ENCODE measurements at regions not wholly inside any gene's neighbourhood (a gene's known extent, or its start where the extent isn't known, plus 50 kb on each side); places are given as distances from the start of the nearest gene placed in this dataset.

DNA sequence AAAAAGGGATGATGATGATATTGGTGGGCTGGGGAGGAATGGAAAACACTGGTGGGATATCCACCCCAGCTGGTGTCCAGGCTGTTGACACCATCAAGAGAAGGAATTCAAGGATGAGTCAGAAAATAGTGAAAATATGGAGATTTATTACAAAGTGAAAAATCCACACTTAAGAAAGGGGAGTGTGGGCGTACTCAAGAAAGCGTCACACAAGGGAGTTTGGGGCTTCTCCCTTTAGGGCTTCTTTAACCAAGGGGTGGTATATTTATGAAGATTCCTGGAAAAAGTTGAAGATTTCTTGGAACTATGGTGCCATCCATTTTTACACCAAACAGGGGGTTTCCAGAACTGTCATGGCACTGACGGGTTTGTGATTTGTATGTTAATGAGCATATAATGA lies 63.1 kb upstream of the ARID2 start:
- H3K27me3 ChIP-seq, result no peaks in the 10 kb centered on the region
- peaks cover 3% of the 10 kb centered on the region for H3K4me1 ChIP-seq
- H3K27ac ChIP-seq, result no peak overlapping the region
- no peak overlapping the region for H3K4me3 ChIP-seq
- 73% methylated on average over 3 of the region's 3 CpGs for WGBS
- H3K36me3 ChIP-seq, result no peaks in the 10 kb centered on the region
- no peak for DNase-seq (ENCODE audit: low spot score in 2 of 2)
- TF ChIP-seq POLR2AphosphoS5 (IDR thresholded peaks at IDR 0.05) (no peak), POLR2A (IDR thresholded peaks at IDR 0.05) (no peak), EP300 (IDR thresholded peaks at IDR 0.05) (no peak)
- TF ChIP-seq, protein P1, sequence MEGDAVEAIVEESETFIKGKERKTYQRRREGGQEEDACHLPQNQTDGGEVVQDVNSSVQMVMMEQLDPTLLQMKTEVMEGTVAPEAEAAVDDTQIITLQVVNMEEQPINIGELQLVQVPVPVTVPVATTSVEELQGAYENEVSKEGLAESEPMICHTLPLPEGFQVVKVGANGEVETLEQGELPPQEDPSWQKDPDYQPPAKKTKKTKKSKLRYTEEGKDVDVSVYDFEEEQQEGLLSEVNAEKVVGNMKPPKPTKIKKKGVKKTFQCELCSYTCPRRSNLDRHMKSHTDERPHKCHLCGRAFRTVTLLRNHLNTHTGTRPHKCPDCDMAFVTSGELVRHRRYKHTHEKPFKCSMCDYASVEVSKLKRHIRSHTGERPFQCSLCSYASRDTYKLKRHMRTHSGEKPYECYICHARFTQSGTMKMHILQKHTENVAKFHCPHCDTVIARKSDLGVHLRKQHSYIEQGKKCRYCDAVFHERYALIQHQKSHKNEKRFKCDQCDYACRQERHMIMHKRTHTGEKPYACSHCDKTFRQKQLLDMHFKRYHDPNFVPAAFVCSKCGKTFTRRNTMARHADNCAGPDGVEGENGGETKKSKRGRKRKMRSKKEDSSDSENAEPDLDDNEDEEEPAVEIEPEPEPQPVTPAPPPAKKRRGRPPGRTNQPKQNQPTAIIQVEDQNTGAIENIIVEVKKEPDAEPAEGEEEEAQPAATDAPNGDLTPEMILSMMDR (IDR thresholded peaks at IDR 0.05), result no peak
- no peaks in the 10 kb centered on the region for H3K9me3 ChIP-seq

DNA sequence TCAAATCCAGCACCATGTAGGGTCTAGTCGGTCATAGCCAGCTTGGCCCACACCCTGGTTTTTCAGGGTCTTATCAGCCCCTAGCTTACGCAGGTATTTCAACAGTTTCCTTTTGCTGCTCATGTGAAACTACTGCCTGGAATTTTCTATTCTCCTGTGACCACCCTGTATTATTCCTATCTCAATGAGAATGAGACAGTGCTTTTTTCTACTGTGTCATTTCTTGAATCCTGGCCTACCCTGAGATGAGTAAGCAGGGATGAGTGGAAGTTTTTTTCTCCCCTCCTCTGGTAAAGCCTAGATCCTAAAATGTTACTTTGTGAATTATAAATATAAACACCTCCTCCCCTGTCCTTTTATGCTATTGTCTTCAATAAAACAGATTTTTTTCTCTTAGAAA lies 62.7 kb upstream of the ARID2 start:
- WGBS, result 75% methylated on average over 2 of the region's 2 CpGs
- no peak for DNase-seq (ENCODE audit: low spot score in 2 of 2)
- TF ChIP-seq, protein P1 (IDR thresholded peaks at IDR 0.05), result no peak

DNA sequence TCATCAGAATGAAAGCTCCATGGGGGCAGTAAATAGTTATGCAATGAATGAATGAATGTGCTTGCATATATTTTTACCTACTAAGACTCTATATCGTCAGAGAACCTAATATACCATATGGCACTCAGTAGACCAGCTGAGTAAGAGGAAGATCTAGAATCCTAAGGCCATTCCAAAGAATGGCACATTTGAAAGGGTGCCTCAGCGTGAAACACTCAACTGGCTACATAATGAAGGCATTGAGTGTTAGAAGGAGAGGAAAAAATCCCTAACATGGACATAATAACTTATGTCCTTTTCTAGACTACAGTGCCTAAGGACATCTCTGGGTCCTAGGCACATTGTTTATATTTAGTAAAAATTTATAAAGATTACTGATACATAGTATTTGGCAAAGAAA lies 61.7 kb upstream of the ARID2 start:
- Histone ChIP-seq H3K4me1 (peaks cover 3% of the 10 kb centered on the region), H3K36me3 (no peaks in the 10 kb centered on the region), H3K4me3 (no peak overlapping the region), H3K27ac (no peak overlapping the region), H3K27me3 (no peaks in the 10 kb centered on the region), H3K9me3 (no peaks in the 10 kb centered on the region)
- TF ChIP-seq POLR2A (IDR thresholded peaks at IDR 0.05) (no peak), EP300 (IDR thresholded peaks at IDR 0.05) (no peak), POLR2AphosphoS5 (IDR thresholded peaks at IDR 0.05) (no peak)
- TF ChIP-seq, protein P1 (IDR thresholded peaks at IDR 0.05), result no peak
- WGBS, result 89% methylated on average over 2 of the region's 2 CpGs
- no peak for DNase-seq (ENCODE audit: low spot score in 2 of 2)

More for the DNA sequence above, 62.7 kb upstream of the ARID2 start:
- H3K9me3 ChIP-seq, result no peaks in the 10 kb centered on the region
- no peak overlapping the region for H3K4me3 ChIP-seq
- H3K4me1 ChIP-seq, result peaks cover 3% of the 10 kb centered on the region
- no peak overlapping the region for H3K27ac ChIP-seq
- no peaks in the 10 kb centered on the region for H3K36me3 ChIP-seq
- no peaks in the 10 kb centered on the region for H3K27me3 ChIP-seq

DNA sequence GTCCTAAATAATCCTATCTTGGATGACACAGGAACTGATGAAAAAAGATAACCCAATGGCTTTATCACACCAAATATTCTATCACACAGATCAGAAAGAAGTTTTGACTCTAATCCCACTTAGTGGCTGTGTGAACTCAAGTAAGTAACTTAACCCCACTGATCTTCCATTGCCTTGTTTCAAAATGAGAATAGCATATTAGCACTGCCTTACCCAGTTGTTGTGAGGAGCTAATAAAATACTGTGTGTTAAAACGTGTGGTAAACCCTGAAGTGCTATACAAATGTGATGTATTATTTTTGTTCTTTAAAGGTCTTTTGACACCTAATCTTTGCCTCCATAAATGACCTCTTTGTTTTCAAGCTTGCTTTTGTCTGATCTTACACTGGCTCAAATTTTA lies 60.9 kb upstream of the ARID2 start:
- no peak for TF ChIP-seq EP300 (IDR thresholded peaks at IDR 0.05)
- no peak for TF ChIP-seq POLR2A (IDR thresholded peaks at IDR 0.05)
- TF ChIP-seq POLR2AphosphoS5 (IDR thresholded peaks at IDR 0.05), result no peak
- TF ChIP-seq, protein P1 (IDR thresholded peaks at IDR 0.05), result no peak
- no peaks in the 10 kb centered on the region for H3K27me3 ChIP-seq
- H3K27ac ChIP-seq, result no peak overlapping the region
- no peak overlapping the region for H3K4me3 ChIP-seq
- no peaks in the 10 kb centered on the region for H3K9me3 ChIP-seq
- DNase-seq (ENCODE audit: low spot score in 2 of 2), result no peak
- 64% methylated on average over 1 of the region's 1 CpG for WGBS
- peaks cover 3% of the 10 kb centered on the region for H3K4me1 ChIP-seq
- H3K36me3 ChIP-seq, result no peaks in the 10 kb centered on the region

DNA sequence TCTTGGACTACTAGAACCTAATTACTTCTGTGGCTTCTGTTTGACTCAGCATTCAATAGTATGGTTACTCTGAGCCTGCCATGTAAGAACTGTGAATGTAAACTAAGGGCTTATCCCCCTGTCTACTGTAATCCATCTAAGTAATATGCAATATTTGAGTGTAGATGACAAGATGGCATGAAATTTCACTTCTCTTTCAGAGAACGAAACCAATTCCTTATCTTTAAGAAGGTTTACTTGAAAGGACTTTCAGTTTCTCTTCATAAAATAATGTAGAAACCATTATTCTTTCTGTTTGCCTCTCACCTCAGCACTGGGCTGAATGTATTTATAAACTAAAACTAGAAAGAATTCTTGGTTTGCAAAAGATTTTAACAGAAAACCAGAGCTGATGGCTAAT lies 60.4 kb upstream of the ARID2 start:
- Histone ChIP-seq H3K4me3 (no peak overlapping the region), H3K4me1 (peaks cover 3% of the 10 kb centered on the region), H3K9me3 (no peaks in the 10 kb centered on the region), H3K36me3 (no peaks in the 10 kb centered on the region), H3K27me3 (no peaks in the 10 kb centered on the region), H3K27ac (no peak overlapping the region)
- TF ChIP-seq POLR2AphosphoS5 (IDR thresholded peaks at IDR 0.05) (no peak), EP300 (IDR thresholded peaks at IDR 0.05) (no peak), POLR2A (IDR thresholded peaks at IDR 0.05) (no peak)
- TF ChIP-seq, protein P1 (IDR thresholded peaks at IDR 0.05), result no peak
- DNase-seq (ENCODE audit: low spot score in 2 of 2), result no peak
- 67% methylated on average over 1 of the region's 1 CpG for WGBS

Measured in suprapubic skin (tissue), 4 donors.